ENCODE measurements at regions not wholly inside any gene's neighbourhood (a gene's known extent, or its start where the extent isn't known, plus 50 kb on each side); places are given as distances from the start of the nearest gene placed in this dataset.
"Not testable (repeated sequence)": the region's sequence is repeated elsewhere in the genome, so short reads cannot be mapped to it uniquely, and the experiment has no call there.

GRCh38 chr3:39713341-39713740 is 96.1 kb upstream of the MYRIP start:
- not testable (repeated sequence) for TF ChIP-seq CTCF (IDR thresholded peaks at IDR 0.05 in 2 of 3, conservative IDR thresholded peaks at IDR 0.05 in 1 of 3; ENCODE audit: borderline replicate concordance in 1 of 3, insufficient read depth in 1 of 3, low read depth in 2 of 3, low read length in 2 of 3); REST (IDR thresholded peaks at IDR 0.05; ENCODE audit: low read depth); ZFX (IDR thresholded peaks at IDR 0.05)

Data from HCT116 (cell line).